ENCODE measurements at regions not wholly inside any gene's neighbourhood (a gene's known extent, or its start where the extent isn't known, plus 50 kb on each side); places are given as distances from the start of the nearest gene placed in this dataset.

DNA sequence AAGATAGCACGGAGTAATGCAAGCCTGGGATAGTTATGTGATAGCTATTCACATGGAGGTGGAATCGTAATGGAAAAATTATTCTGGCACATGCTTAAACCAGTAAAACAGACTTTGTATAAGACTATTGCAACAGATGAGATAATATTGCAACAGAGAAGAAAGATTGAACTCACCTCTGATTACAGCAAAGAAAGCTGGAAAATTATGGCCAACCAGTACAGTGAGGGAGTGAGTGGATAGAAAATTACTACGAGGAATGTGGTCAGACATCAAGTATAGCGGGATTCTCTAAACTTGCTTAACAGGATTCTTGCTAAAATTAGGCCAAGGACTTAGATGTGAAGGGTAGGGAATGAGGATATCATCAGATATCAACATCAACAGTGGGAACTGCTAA is 397.6 kb upstream of the KLHL1 start:
- FAIRE-seq: no peak
- H2AFZ ChIP-seq (ENCODE audit: low read depth, low read length): no peak overlapping the region
- no peak overlapping the region for H3K4me3 ChIP-seq (ENCODE audit: insufficient read depth, low read depth, low read length)
- Mint-ChIP-seq H3K4me3 (ENCODE audit: unreplicated experiment) (no peak overlapping the region), H3K36me3 (ENCODE audit: low read depth, unreplicated experiment) (no peaks in the 10 kb centered on the region), H3K9me3 (ENCODE audit: unreplicated experiment) (no peaks in the 10 kb centered on the region), H3K27me3 (ENCODE audit: low read depth, unreplicated experiment) (no peaks in the 10 kb centered on the region), H3K27ac (ENCODE audit: unreplicated experiment) (no peak overlapping the region), H3K4me1 (ENCODE audit: low read depth, unreplicated experiment) (no peaks in the 10 kb centered on the region)
- H3K9me3 ChIP-seq (ENCODE audit: insufficient read depth, low read depth, low read length): no peaks in the 10 kb centered on the region
- H3K27ac ChIP-seq (ENCODE audit: low read depth, low read length): no peak overlapping the region
- H3K9ac ChIP-seq (ENCODE audit: low read length): no peak overlapping the region
- H3K79me2 ChIP-seq (ENCODE audit: insufficient read depth, low read length): no peaks in the 10 kb centered on the region
- no peaks in the 10 kb centered on the region for H3K4me1 ChIP-seq (ENCODE audit: insufficient read depth, low read length)
- no peaks in the 10 kb centered on the region for H4K20me1 ChIP-seq (ENCODE audit: insufficient read depth, low read length)
- no peaks in the 10 kb centered on the region for H3K36me3 ChIP-seq (ENCODE audit: insufficient read depth, low read length)
- no peak for DNase-seq (ENCODE audit: low read depth)
- no peaks in the 10 kb centered on the region for H3K27me3 ChIP-seq (ENCODE audit: insufficient read depth, low read length)
- no peak for TF ChIP-seq EZH2 (IDR thresholded peaks at IDR 0.05; ENCODE audit: insufficient read depth, low read length)
- TF ChIP-seq CTCF (IDR thresholded peaks at IDR 0.05; ENCODE audit: insufficient read depth, low read depth, low read length): no peak
- no peak overlapping the region for H3K4me2 ChIP-seq (ENCODE audit: low read length)

DNA sequence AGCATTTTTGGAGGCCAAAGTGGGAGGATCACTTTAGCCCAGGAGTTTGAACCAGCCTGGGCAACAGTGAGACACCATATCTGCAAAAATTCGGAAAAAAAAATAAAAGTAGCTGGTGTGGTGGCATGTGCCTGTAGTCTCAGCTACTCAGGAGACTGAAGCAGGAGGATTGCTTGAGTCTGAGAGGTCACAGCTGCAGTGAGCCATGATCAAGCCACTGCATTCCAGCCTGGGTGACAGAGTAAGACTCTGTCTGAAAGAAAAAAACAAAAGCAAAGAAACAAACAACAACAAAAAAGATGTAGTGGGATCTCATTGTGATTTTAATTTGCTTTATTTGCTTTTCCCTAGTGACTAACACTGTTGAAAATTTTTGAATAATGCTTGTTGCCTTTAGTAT is 394.7 kb upstream of the KLHL1 start:
- no peak overlapping the region for H3K4me3 Mint-ChIP-seq (ENCODE audit: unreplicated experiment)
- H3K4me1 Mint-ChIP-seq (ENCODE audit: low read depth, unreplicated experiment): no peaks in the 10 kb centered on the region
- Histone ChIP-seq H2AFZ (ENCODE audit: low read depth, low read length) (no peak overlapping the region), H3K4me2 (ENCODE audit: low read length) (no peak overlapping the region), H3K79me2 (ENCODE audit: insufficient read depth, low read length) (no peaks in the 10 kb centered on the region), H3K9me3 (ENCODE audit: insufficient read depth, low read depth, low read length) (no peaks in the 10 kb centered on the region), H3K9ac (ENCODE audit: low read length) (no peak overlapping the region), H3K36me3 (ENCODE audit: insufficient read depth, low read length) (no peaks in the 10 kb centered on the region), H4K20me1 (ENCODE audit: insufficient read depth, low read length) (no peaks in the 10 kb centered on the region), H3K27ac (ENCODE audit: low read depth, low read length) (no peak overlapping the region), H3K4me3 (ENCODE audit: insufficient read depth, low read depth, low read length) (no peak overlapping the region), H3K27me3 (ENCODE audit: insufficient read depth, low read length) (no peaks in the 10 kb centered on the region), H3K4me1 (ENCODE audit: insufficient read depth, low read length) (no peaks in the 10 kb centered on the region)
- DNase-seq (ENCODE audit: low read depth): no peak
- H3K36me3 Mint-ChIP-seq (ENCODE audit: low read depth, unreplicated experiment): no peaks in the 10 kb centered on the region
- FAIRE-seq: no peak
- no peak for TF ChIP-seq CTCF (IDR thresholded peaks at IDR 0.05; ENCODE audit: insufficient read depth, low read depth, low read length)
- no peak for TF ChIP-seq EZH2 (IDR thresholded peaks at IDR 0.05; ENCODE audit: insufficient read depth, low read length)
- no peak overlapping the region for H3K27ac Mint-ChIP-seq (ENCODE audit: unreplicated experiment)
- H3K27me3 Mint-ChIP-seq (ENCODE audit: low read depth, unreplicated experiment): no peaks in the 10 kb centered on the region
- H3K9me3 Mint-ChIP-seq (ENCODE audit: unreplicated experiment): no peaks in the 10 kb centered on the region

GRCh38 chr13:70490320-70490935 is 382.2 kb upstream of the KLHL1 start:
- Mint-ChIP-seq H3K9me3 (ENCODE audit: unreplicated experiment) (peaks cover 8% of the 10 kb centered on the region), H3K4me3 (ENCODE audit: unreplicated experiment) (no peak overlapping the region), H3K36me3 (ENCODE audit: low read depth, unreplicated experiment) (no peaks in the 10 kb centered on the region), H3K27ac (ENCODE audit: unreplicated experiment) (no peak overlapping the region), H3K4me1 (ENCODE audit: low read depth, unreplicated experiment) (no peaks in the 10 kb centered on the region), H3K27me3 (ENCODE audit: low read depth, unreplicated experiment) (no peaks in the 10 kb centered on the region)
- no peaks in the 10 kb centered on the region for H3K9me3 ChIP-seq (ENCODE audit: insufficient read depth, low read depth, low read length)
- FAIRE-seq (no peak), DNase-seq (ENCODE audit: low read depth) (no peak)
- H3K36me3 ChIP-seq (ENCODE audit: insufficient read depth, low read length): no peaks in the 10 kb centered on the region
- no peaks in the 10 kb centered on the region for H4K20me1 ChIP-seq (ENCODE audit: insufficient read depth, low read length)
- no peak overlapping the region for H3K9ac ChIP-seq (ENCODE audit: low read length)
- TF ChIP-seq CTCF (IDR thresholded peaks at IDR 0.05; ENCODE audit: insufficient read depth, low read depth, low read length): no peak
- no peak for TF ChIP-seq EZH2 (IDR thresholded peaks at IDR 0.05; ENCODE audit: insufficient read depth, low read length)
- H3K4me1 ChIP-seq (ENCODE audit: insufficient read depth, low read length): no peaks in the 10 kb centered on the region
- H2AFZ ChIP-seq (ENCODE audit: low read depth, low read length): no peak overlapping the region
- no peaks in the 10 kb centered on the region for H3K79me2 ChIP-seq (ENCODE audit: insufficient read depth, low read length)
- no peak overlapping the region for H3K4me2 ChIP-seq (ENCODE audit: low read length)
- no peak overlapping the region for H3K27ac ChIP-seq (ENCODE audit: low read depth, low read length)
- no peaks in the 10 kb centered on the region for H3K27me3 ChIP-seq (ENCODE audit: insufficient read depth, low read length)
- no peak overlapping the region for H3K4me3 ChIP-seq (ENCODE audit: insufficient read depth, low read depth, low read length)

Measured in astrocyte (in vitro differentiated cells and primary cell).